K562 (cell line): ENCODE measurements at regions not wholly inside any gene's neighbourhood (a gene's known extent, or its start where the extent isn't known, plus 50 kb on each side); places are given as distances from the start of the nearest gene placed in this dataset.

Experiments
- ATAC-seq: fragments of 200-7000 bp; cut with Tn5 transposase; 3 replicates; pipeline ENCODE4 v1.9.1; 2020; ENCODE audit warnings: moderate library complexity
- BruUV-seq: library from RNA; stranded (reverse); fragments of 400-500 nt; replicated peaks from 2 replicates; lab custom pipeline; 2021; lab: Mats Ljungman, UMichigan
- CTCF ChIA-PET: fragments of 300-600 bp; formaldehyde crosslinking; extraction: SDS; loops from one replicate; lab custom pipeline; 2021; ENCODE audit warnings: low intra/inter-chr PET ratio; lab: Yijun Ruan, JAX
- POLR2A ChIA-PET: fragments of 300-600, 350-650 bp; sonication (Branson Sonifier 250); formaldehyde crosslinking; extraction: SDS; loops from one replicate; lab custom pipeline; 2021; ENCODE audit warnings: antibody characterized with exemption, inconsistent platforms; lab: Yijun Ruan, JAX
- DNase-seq, 4 experiments: peaks; one replicate each; pipeline versions ENCODE4 v3.0.0 to v3.0.0-alpha.2; 2011 to 2018; ENCODE audit warnings: low spot score in 3 of 4, mixed read lengths in 3 of 4; ENCODE audit errors: extremely low read depth in 1 of 4
- FAIRE-seq: peaks from 2 replicates; lab custom pipeline; 2011; peaks lifted over from hg19 to GRCh38; lab: Jason Lieb, UNC
- H2AFZ ChIP-seq: 2 replicates; pipeline ENCODE4 v1.6.0; 2011; ENCODE audit warnings: low read depth, low read length, control low read depth, inconsistent platforms
- H3K27ac ChIP-seq: fragments of 200-600 bp; 3 replicates; pipeline ENCODE4 v1.8.0; 2011; ENCODE audit warnings: low read depth, mild to moderate bottlenecking, control low read depth, inconsistent platforms, low read length, moderate library complexity, mixed read lengths; ENCODE audit errors: extremely low read depth
- H3K27me3 ChIP-seq, 2 experiments: fragments of 300-600 bp in 1 of 2; 2 replicates in 1 of 2; 3 replicates in 1 of 2; pipeline versions ENCODE4 v1.6.0 to v1.8.0; 2011; ENCODE audit warnings: inconsistent platforms in 2 of 2, low read length in 2 of 2, mild to moderate bottlenecking in 1 of 2, mixed read lengths in 1 of 2, moderate library complexity in 1 of 2; ENCODE audit not compliant: control insufficient read depth in 2 of 2, insufficient read depth in 2 of 2
- H3K36me3 ChIP-seq: fragments of 300-600 bp; 3 replicates; pipeline ENCODE4 v1.8.0; 2011; ENCODE audit warnings: mild to moderate bottlenecking, low read length, inconsistent platforms; ENCODE audit not compliant: control insufficient read depth, insufficient read depth
- H3K4me1 ChIP-seq, 2 experiments: fragments of 200-600 bp in 1 of 2; replicated peaks in 1 of 2; 2 replicates in 1 of 2; 3 replicates in 1 of 2; pipeline versions ENCODE4 v1.5.1 to v1.8.0; 2011; ENCODE audit warnings: inconsistent platforms in 2 of 2, low read length in 2 of 2, mild to moderate bottlenecking in 1 of 2, mixed read lengths in 1 of 2, moderate library complexity in 1 of 2; ENCODE audit not compliant: control insufficient read depth in 2 of 2, insufficient read depth in 2 of 2
- H3K4me2 ChIP-seq: 2 replicates; pipeline ENCODE4 v1.6.1; 2011; ENCODE audit warnings: low read length, control low read depth, inconsistent platforms, mixed read lengths; ENCODE audit not compliant: insufficient read depth
- H3K4me3 ChIP-seq: fragments of 200-600 bp; sonication (generic), shearing (Covaris generic); 2 replicates; pipeline ENCODE4 v1.5.1; 2016; ENCODE audit warnings: control low read depth, inconsistent platforms
- H3K79me2 ChIP-seq: fragments of 200-600 bp; 3 replicates; pipeline ENCODE4 v1.8.0; 2011; ENCODE audit warnings: low read length, inconsistent platforms; ENCODE audit not compliant: control insufficient read depth, insufficient read depth
- H3K9ac ChIP-seq, 2 experiments: 2 replicates each; pipeline versions ENCODE4 v1.6.0 to v1.6.1; 2011; ENCODE audit warnings: low read depth in 2 of 2, low read length in 2 of 2, control low read depth in 1 of 2, inconsistent platforms in 1 of 2, mild to moderate bottlenecking in 1 of 2, mixed read lengths in 1 of 2; ENCODE audit not compliant: insufficient read depth in 1 of 2
- H3K9me1 ChIP-seq: one replicate; pipeline ENCODE4 v1.6.0; 2011; ENCODE audit warnings: inconsistent platforms, mild to moderate bottlenecking, low read length, moderate library complexity; ENCODE audit not compliant: control insufficient read depth, insufficient read depth
- H3K9me3 ChIP-seq: replicated peaks from 2 replicates; pipeline ENCODE4 v1.5.1; 2011; ENCODE audit warnings: low read depth, low read length, inconsistent platforms; ENCODE audit not compliant: control insufficient read depth, insufficient read depth
- H4K20me1 ChIP-seq: replicated peaks from 2 replicates; pipeline ENCODE4 v1.6.1; 2011; ENCODE audit warnings: low read length, inconsistent platforms, mixed read lengths; ENCODE audit not compliant: control insufficient read depth, insufficient read depth
- ARID3A ChIP-seq: IDR thresholded peaks from 2 replicates; pipeline ENCODE4 v1.6.1; 2012; ENCODE audit warnings: low read depth, low read length, improper control_type of control experiment, borderline replicate concordance
- CBX3 ChIP-seq, 2 experiments: IDR thresholded peaks; 1 replicate in 1 of 2; 2 replicates in 1 of 2; pipeline ENCODE4 v1.6.1; 2012; ENCODE audit warnings: inconsistent platforms in 2 of 2, low read length in 2 of 2, borderline replicate concordance in 1 of 2, control low read depth in 1 of 2
- E2F1 ChIP-seq: sonication (generic); formaldehyde crosslinking; IDR thresholded peaks from 2 replicates; pipeline ENCODE4 v1.8.1; 2023; ENCODE audit warnings: mild to moderate bottlenecking, missing genetic modification reagents, moderate library complexity
- ESRRA ChIP-seq: fragments of 450-650 bp; IDR thresholded peaks from 2 replicates; pipeline ENCODE4 v1.6.1; 2014; ENCODE audit warnings: low read depth, mild to moderate bottlenecking, moderate library complexity, borderline replicate concordance
- ETV6 ChIP-seq, 3 experiments: fragments of 150-350 bp in 1 of 3; sonication (generic) in 1 of 3; formaldehyde crosslinking in 1 of 3; IDR thresholded peaks; 2 replicates each; pipeline versions ENCODE4 v1.6.1 to v1.8.0; 2014 to 2022; ENCODE audit warnings: borderline replicate concordance in 2 of 3, low read depth in 2 of 3, antibody characterized with exemption in 1 of 3, low read length in 1 of 3, mild to moderate bottlenecking in 1 of 3, missing genetic modification reagents in 1 of 3
- GATAD2B ChIP-seq: fragments of 450-650 bp; IDR thresholded peaks from 2 replicates; pipeline ENCODE4 v1.6.1; 2017; ENCODE audit warnings: mild to moderate bottlenecking, borderline replicate concordance
- MEIS2 ChIP-seq: fragments of 450-650 bp; IDR thresholded peaks from 2 replicates; pipeline ENCODE4 v1.6.1; 2014; ENCODE audit warnings: mild to moderate bottlenecking; ENCODE audit not compliant: partially characterized antibody
- POLR2AphosphoS5 ChIP-seq: IDR thresholded peaks from 2 replicates; pipeline ENCODE4 v1.6.1; 2011; ENCODE audit warnings: mild to moderate bottlenecking, low read depth, low read length, moderate library complexity; ENCODE audit not compliant: control insufficient read depth, insufficient read depth
- TFAM ChIP-seq: fragments of 250-450 bp; sonication (Bioruptor Pico); conservative IDR thresholded peaks from 2 replicates; pipeline ENCODE4 v1.5.0; 2021; ENCODE audit warnings: mild to moderate bottlenecking, moderate library complexity
- TRIM24 ChIP-seq, 2 experiments: fragments of 450-650 bp; IDR thresholded peaks; 2 replicates each; pipeline ENCODE4 v1.6.1; 2016
- UBTF ChIP-seq, 2 experiments: IDR thresholded peaks; 2 replicates each; pipeline ENCODE4 v1.6.1; 2012; ENCODE audit warnings: improper control_type of control experiment in 2 of 2, low read depth in 2 of 2, low read length in 2 of 2, borderline replicate concordance in 1 of 2
- ZBTB1 ChIP-seq: sonication (generic); formaldehyde crosslinking; IDR thresholded peaks from 2 replicates; pipeline ENCODE4 v1.8.1; 2023; ENCODE audit warnings: missing genetic modification reagents, low read depth, mild to moderate bottlenecking, borderline replicate concordance
- ZBTB26 ChIP-seq: fragments of 450-650 bp; formaldehyde crosslinking; IDR thresholded peaks from 2 replicates; pipeline ENCODE4 v1.4.0; 2022; ENCODE audit warnings: missing genetic modification characterization
- ZNF717 ChIP-seq: fragments of 250-450 bp; sonication (Bioruptor Pico); IDR thresholded peaks from 2 replicates; pipeline ENCODE4 v1.5.0; 2021
- in situ Hi-C: fragments of 300-500 bp; cut with MboI; formaldehyde crosslinking; loops from 4 replicates; pipeline ENCODE4 v1.15.0; 2018; ENCODE audit warnings: inconsistent platforms, mixed read lengths
- intact Hi-C: fragments of 100-400 bp; cut with micrococcal nuclease; formaldehyde crosslinking; loops from 2 replicates; pipeline ENCODE4 v1.14.2; 2022

- Histone ChIP-seq H4K20me1 (no peaks in the 10 kb centered on the region), H3K4me3 (no peak overlapping the region), H3K9me3 (no peaks in the 10 kb centered on the region), H3K4me2 (no peak overlapping the region), H3K79me2 (no peaks in the 10 kb centered on the region), H2AFZ (0 out of 2 replicates have a peak overlapping the region, but pooled peaks have one; percentile 47), H3K27me3 (no peaks in the 10 kb centered on the region; a peak in 2 of 5 replicates), H3K36me3 (no peaks in the 10 kb centered on the region), H3K9me1 (no peaks in the 10 kb centered on the region), H3K4me1 (peaks cover 0 to 13% of the 10 kb centered on the region in 2 experiments; a peak in 3 of 5 replicates), H3K27ac (no peak overlapping the region), H3K9ac (no peak overlapping the region)
- ChIA-PET CTCF (no interaction called here), POLR2A (no interaction called here)
- TF ChIP-seq E2F1 (CRISPR knock-in tag) (no peak), GATAD2B (no peak), ZBTB1 (CRISPR knock-in tag) (no peak), ZBTB26 (CRISPR knock-in tag) (no peak), CBX3 (IDR thresholded peaks at IDR 0.05; ENCODE audit: borderline replicate concordance in 1 of 2, low read length in 2 of 2) (no peak), MEIS2 (no peak), ESRRA (no peak), POLR2AphosphoS5 (no peak), UBTF (IDR thresholded peaks at IDR 0.05; ENCODE audit: borderline replicate concordance in 1 of 2, low read depth in 2 of 2, low read length in 2 of 2) (no peak), ZNF717 (CRISPR knock-in tag) (no peak), TFAM (CRISPR knock-in tag) (no peak), ARID3A (no peak), ETV6 (IDR thresholded peaks at IDR 0.05; ENCODE audit: borderline replicate concordance in 1 of 2, low read depth in 2 of 2, low read length in 1 of 2) (no peak), ETV6 (CRISPR knock-in tag; IDR thresholded peaks at IDR 0.05; ENCODE audit: borderline replicate concordance) (no peak), TRIM24 (IDR thresholded peaks at IDR 0.05) (no peak)
- intact Hi-C loops (loop anchor here (10.0 kb wide), 1 partner anchor 153 kb away; no protein-coding TSS in a partner anchor), in situ Hi-C loops (no loop called here)
- ATAC-seq (no peak), FAIRE-seq (no peak), DNase-seq (no peak)
- no TSS peak for BruUV-seq
Measured at GRCh38 chr5:157917491-157917890, 58.5 kb upstream of the CLINT1 start.
